Activated T-cell treated with anti-CD3 and anti-CD28 coated beads for 1 hour (primary cell): ENCODE measurements at regions not wholly inside any gene's neighbourhood (a gene's known extent, or its start where the extent isn't known, plus 50 kb on each side); places are given as distances from the start of the nearest gene placed in this dataset.
"Not testable (repeated sequence)": the region's sequence is repeated elsewhere in the genome, so short reads cannot be mapped to it uniquely, and the experiment has no call there.

Source experiments
- DNase-seq: peaks from one replicate; pipeline ENCODE4 v3.0.0-alpha.2; 2020; ENCODE audit warnings: low read depth

DNA sequence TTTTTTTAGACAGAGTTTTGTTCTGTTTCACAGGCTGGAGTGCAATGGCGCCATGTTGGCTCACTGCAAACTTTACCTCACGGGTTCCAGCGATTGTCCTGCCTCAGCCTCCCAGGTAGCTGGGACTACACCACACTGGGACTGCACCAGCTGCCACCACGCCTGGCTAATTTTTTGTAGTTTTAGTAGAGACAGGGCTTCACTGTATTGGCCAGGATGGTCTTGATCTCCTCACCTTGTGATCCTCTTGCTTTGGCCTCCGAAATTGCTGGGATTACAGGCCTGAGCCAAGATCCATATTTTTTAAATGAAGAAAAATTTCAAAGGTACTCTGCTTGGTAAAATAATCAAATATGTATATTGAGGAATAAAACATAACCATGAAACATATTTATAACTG is 195.8 kb upstream of the TPTE start:
- peak; percentile 26 for DNase-seq

- not testable (repeated sequence) for DNase-seq
Observed at GRCh38 chr21:10326146-10326545, 195.2 kb upstream of the TPTE start.

GRCh38 chr21:10328646-10329045 is 192.7 kb upstream of the TPTE start:
- DNase-seq = not testable (repeated sequence)

DNA sequence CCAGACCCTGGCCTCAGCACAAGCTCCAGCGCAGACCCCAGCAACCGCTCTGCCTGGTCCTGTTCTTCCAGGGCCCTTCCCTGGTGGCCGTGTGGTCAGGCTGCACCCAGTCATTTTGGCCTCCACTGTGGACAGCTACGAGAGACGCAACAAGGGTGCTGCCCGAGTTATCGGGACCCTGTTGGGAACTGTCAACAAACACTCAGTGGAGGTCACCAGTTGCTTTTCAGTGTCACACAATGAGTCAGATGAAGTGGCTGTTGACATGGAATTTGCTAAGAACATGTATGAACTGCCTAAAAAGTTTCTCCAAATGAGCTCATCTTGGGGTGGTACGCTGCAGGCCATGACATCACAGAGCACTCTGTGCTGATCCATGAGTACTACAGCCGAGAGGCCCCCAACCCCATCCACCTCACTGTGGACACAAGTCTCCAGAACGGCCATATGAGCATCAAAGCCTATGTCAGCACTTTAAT is 190.7 kb upstream of the TPTE start:
- not testable (repeated sequence) for DNase-seq

GRCh38 chr21:10331134-10331533 is 190.2 kb upstream of the TPTE start:
- DNase-seq = not testable (repeated sequence)

GRCh38 chr21:10332935-10333334 is 188.4 kb upstream of the TPTE start:
- not testable (repeated sequence) for DNase-seq

- not testable (repeated sequence) for DNase-seq
Observed at GRCh38 chr21:10334391-10334790, 187.0 kb upstream of the TPTE start.

GRCh38 chr21:10342261-10342956 is 179.0 kb upstream of the TPTE start:
- not testable (repeated sequence) for DNase-seq

DNA sequence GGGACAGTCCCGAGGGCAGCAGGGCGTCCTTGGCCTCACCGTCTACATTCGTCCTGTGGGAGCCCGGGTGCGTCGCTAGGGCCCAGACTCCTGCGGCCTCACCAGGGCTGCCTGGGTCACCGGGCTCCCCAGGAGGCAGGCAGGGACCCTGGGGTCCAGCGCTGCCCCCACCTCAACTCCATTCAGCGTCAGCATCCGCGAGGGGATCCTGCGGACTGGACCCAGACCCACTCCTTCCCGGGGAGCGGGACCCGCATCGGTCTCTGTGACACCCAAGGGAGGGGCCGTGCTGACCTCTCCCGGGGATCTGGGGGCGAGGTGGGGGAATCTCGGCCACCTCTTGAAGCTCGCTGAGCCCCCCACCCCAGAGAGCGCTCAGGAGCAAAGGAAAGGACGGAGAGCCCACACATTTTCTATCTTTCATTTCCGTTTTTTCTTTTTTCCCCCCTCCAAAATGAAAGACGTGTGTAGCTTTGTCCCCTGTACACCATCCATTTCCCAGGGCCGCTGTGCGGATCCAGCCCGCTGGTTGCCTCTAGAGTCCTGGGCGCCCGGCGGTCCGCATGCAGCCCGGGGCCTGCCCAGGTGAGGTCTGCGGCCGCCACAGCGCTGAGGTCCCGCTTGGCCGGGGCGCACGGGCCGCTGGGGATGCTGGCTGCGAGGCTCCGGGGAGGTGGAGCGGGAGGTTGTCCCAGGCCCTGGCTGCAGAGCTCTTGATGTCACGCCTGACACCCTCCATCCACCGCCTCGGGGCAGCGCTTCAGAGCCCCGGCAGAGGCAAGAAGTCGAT is 178.0 kb upstream of the TPTE start:
- not testable (repeated sequence) for DNase-seq

GRCh38 chr21:10344266-10344665 is 177.1 kb upstream of the TPTE start:
- not testable (repeated sequence) for DNase-seq

GRCh38 chr21:10345178-10345612 is 176.2 kb upstream of the TPTE start:
- DNase-seq = not testable (repeated sequence)

- not testable (repeated sequence) for DNase-seq
Observed at GRCh38 chr21:10346249-10346648, 175.1 kb upstream of the TPTE start.

DNA sequence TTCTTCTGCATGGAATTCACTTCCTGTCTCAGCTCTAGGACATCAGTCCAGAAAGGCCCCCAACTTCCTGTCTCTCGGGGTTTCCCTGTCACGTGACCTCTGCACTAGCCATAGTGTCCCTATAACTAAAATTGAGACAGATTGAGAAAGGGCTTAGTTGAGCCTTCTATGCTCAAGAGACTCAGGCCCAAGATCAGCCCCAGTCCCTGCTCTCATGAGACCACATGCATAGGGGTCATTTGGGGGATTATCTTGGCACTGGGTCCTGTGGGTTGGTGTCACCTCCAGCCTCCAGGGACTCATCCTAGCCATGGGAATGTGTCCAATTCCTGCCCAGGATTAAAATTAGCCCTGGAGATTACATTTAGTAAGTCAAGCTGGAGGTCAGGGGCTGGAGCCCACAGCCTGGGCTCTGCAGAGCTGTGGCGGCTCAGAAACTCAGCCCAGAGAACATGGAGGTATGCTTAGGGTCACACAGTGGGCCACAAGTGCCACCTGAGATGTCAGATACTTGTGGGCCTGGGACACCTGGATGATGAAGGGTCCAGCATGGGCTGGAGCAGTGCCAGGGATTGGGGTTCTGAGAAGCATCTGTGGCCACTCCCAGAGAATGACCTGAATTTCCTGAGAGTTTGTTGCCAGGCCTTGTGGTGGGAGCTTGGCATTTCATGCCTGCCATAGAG is 174.3 kb upstream of the TPTE start:
- not testable (repeated sequence) for DNase-seq

- DNase-seq = not testable (repeated sequence)
Observed at GRCh38 chr21:10347675-10348074, 173.7 kb upstream of the TPTE start.

DNA sequence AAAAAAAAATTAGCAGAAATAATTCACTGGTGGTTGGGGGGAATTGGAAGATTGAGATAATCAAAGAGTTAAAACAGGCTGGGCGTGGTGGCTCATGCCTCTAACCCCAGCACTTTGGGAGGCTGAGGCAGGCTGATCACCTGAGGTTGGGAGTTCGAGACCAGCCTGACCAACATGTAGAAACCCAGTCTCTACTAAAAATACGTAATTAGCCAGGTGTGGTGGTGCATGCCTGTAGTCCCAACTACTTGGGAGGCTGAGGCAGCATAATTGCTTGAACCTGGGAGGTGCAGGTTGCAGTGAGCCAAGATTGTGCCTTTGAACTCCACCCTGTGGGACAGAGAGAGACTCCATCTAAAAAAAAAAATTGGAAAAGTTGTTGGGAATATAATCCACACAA is 173.2 kb upstream of the TPTE start:
- not testable (repeated sequence) for DNase-seq

- DNase-seq = not testable (repeated sequence)
Observed at GRCh38 chr21:10354851-10355578, 166.4 kb upstream of the TPTE start.

- not testable (repeated sequence) for DNase-seq
Observed at GRCh38 chr21:10359120-10359519, 162.3 kb upstream of the TPTE start.

DNA sequence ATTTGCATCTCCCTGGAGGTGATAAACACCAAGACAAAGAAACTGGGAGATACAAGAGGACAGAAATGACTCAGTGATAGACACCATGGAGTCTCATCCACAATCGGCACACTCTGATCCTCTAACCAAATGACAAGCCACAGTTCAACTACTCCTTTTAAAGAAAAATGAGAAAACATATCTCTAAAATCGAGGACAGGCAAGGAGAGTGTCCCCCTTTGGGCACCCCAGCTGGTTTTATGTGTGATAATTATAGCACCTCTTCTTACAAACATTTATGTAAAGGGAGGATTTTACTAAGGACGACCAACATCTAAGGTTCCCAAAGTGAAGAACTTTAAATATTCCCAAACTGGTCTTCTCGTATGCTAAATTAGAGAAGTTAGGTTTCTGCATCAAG is 161.5 kb upstream of the TPTE start:
- not testable (repeated sequence) for DNase-seq

DNA sequence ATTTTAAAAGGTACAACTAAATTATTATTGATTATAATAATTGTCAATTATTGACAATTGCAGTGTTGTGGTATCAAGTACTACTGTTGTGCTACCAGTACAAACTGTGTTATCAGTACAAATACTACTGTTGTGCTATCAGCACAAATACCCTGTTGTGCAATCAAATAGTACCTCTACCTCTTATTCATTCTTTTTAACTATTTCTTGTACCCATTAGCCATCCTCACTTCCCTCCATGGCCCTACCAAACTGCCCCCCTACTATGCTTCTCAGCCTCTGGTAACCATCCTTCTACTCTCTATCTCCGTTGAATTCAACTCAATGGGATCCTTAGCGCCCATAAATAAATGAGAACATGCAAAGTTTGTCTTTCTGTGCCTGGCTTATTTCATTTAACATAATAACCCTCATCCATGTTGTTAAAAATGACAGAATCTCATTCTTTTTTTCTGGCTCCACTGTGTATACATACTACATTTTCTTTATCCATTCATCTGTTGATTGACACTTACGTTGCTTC is 160.1 kb upstream of the TPTE start:
- DNase-seq = not testable (repeated sequence)

DNA sequence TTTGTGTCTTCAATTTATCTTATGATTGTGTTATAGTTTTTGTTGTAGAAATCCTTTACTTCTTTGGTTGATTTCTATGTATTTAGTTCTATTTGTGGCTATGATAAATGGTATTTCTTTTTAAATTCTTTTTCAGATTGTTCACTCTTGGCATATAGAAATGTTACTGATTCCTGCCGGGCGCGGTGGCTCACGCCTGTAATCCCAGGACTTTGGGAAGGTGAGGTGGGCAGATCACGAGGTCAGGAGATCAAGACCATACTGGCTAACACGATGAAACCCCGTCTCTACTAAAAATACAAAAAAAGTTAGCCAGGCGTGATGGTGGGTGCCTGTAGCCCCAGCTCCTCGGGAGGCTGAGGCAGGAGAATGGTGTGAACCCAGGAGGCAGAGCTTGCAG is 158.6 kb upstream of the TPTE start:
- DNase-seq = not testable (repeated sequence)

DNA sequence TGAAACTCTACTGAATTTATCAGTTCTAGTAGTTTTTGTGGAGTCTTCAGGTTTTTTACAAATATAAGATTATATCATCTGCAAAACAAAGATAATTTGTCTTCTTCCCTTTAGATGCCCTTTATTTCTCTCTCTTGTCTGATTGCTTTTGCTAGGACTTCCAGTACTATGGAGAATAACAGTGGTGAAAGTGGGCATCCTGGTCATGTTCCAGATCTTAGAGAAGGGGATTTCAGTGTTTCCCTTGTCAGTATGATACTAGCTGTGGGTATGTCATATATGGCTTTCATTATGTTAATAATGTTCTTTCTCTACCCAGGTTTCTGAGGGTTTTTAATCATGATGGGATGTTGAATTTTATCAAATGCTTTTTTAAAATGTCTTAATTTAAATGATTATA is 158.1 kb upstream of the TPTE start:
- not testable (repeated sequence) for DNase-seq
